ENCODE measurements at regions not wholly inside any gene's neighbourhood (a gene's known extent, or its start where the extent isn't known, plus 50 kb on each side); places are given as distances from the start of the nearest gene placed in this dataset.

DNA sequence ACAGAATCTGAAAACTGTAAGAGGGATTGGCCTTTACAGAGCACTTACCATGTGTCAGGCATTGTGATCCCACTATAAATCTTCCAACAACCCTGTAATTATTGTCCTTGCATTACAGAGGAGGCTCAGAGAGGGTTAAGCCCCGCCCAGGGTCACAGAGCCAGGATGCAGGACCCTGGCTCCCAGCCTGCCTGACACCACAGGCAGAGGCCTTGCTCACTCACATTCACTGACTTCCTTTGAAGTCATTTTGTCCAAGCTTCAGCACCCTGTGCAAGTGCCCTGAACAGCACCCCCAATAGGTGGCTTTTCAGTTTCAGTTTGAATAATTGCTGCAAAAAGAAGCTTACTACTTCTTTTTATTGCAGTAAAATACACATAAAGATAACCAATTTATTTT is 256.8 kb upstream of the NFIA start:
- FAIRE-seq (no peak), ATAC-seq (no peak), DNase-seq (no peak)
- intact Hi-C loops (cut with DNase I) = no loop called here
- no peaks in the 10 kb centered on the region for H3K27me3 ChIP-seq
- TF ChIP-seq, protein P1, sequence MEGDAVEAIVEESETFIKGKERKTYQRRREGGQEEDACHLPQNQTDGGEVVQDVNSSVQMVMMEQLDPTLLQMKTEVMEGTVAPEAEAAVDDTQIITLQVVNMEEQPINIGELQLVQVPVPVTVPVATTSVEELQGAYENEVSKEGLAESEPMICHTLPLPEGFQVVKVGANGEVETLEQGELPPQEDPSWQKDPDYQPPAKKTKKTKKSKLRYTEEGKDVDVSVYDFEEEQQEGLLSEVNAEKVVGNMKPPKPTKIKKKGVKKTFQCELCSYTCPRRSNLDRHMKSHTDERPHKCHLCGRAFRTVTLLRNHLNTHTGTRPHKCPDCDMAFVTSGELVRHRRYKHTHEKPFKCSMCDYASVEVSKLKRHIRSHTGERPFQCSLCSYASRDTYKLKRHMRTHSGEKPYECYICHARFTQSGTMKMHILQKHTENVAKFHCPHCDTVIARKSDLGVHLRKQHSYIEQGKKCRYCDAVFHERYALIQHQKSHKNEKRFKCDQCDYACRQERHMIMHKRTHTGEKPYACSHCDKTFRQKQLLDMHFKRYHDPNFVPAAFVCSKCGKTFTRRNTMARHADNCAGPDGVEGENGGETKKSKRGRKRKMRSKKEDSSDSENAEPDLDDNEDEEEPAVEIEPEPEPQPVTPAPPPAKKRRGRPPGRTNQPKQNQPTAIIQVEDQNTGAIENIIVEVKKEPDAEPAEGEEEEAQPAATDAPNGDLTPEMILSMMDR (IDR thresholded peaks at IDR 0.05) = no peak
- H3K4me3 ChIP-seq = no peak overlapping the region
- H3K36me3 ChIP-seq = no peaks in the 10 kb centered on the region
- no peak overlapping the region for H3K27ac ChIP-seq
- H3K4me1 ChIP-seq = no peaks in the 10 kb centered on the region
- WGBS, 2 donors = 92 to 100% methylated on average over 1 of the region's 1 CpG
- no peaks in the 10 kb centered on the region for H3K9me3 ChIP-seq

DNA sequence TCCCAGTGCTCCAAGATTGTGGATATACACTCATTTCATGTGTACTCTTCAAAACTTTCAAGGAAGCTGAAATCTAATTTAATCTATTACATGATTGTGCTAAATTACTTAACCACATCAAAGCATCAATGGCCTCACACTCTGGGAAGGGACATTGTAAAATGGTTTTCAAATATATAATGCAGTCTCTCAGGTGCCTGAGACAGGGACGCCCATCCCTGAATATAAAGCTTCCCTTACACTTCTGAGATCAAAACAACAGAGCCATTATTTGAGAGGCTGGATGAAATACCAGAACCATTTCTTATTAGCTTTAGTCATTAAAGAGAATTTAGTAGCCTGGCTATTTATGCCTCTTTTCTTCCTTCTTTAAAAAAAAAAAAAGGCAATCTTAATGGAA is 259.2 kb upstream of the NFIA start:
- FAIRE-seq = no peak
- DNase-seq = no peak
- Histone ChIP-seq H3K4me1 (no peaks in the 10 kb centered on the region), H3K27me3 (no peaks in the 10 kb centered on the region), H3K4me3 (no peak overlapping the region), H3K9me3 (no peaks in the 10 kb centered on the region), H3K36me3 (no peaks in the 10 kb centered on the region), H3K27ac (no peak overlapping the region)
- TF ChIP-seq, protein P1 (IDR thresholded peaks at IDR 0.05) = no peak
- no peak for ATAC-seq
- intact Hi-C loops (cut with DNase I) = no loop called here
- WGBS, 2 donors = 83 to 91% methylated on average over 1 of the region's 1 CpG

DNA sequence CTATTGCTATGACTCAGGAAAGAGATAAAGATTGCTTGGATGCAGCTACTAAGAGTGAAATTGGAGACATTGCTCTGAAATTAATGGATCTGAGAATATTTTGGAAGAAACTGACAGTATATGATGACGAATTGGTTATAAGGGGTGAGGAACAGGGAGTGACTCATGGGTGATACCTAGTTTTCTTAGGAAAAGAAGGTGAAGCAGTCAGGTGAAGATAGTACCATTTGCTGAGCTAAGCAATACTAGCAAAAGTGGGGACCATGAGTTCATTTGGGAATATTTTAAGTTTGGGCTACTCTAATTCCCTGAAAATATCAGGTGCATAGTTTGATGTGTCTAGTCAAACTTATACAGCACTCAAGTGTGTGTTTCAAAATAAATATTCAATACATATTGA is 260.1 kb upstream of the NFIA start:
- TF ChIP-seq, protein P1 (IDR thresholded peaks at IDR 0.05) = no peak
- DNase-seq (no peak), ATAC-seq (no peak), FAIRE-seq (no peak)
- Histone ChIP-seq H3K27ac (no peak overlapping the region), H3K36me3 (no peaks in the 10 kb centered on the region), H3K9me3 (no peaks in the 10 kb centered on the region), H3K4me3 (no peak overlapping the region), H3K4me1 (no peaks in the 10 kb centered on the region), H3K27me3 (no peaks in the 10 kb centered on the region)
- intact Hi-C loops (cut with DNase I) = no loop called here
- WGBS, 2 donors = 45 to 69% methylated on average over 1 of the region's 1 CpG

DNA sequence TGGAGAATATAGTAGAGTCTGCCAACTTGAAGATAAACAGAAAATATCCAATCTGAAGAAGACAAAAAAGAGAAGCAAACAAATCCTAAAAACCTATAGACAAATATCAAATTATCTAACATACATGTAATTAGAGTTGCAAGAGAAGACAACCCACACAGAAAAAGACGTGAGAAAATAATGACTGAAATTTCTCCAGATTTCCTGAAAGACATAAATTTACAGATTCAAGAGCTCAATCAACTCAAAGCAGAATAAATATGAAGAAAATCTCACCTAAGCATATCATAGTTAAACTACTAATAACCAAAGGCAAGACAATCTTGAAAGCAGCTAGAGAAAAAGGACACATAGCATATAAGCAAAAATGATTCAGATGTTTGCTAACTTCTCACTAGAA is 261.2 kb upstream of the NFIA start:
- 84% methylated on average over 1 of the region's 1 CpG for WGBS, 2 donors
- DNase-seq (no peak), ATAC-seq (no peak), FAIRE-seq (no peak)
- Histone ChIP-seq H3K36me3 (no peaks in the 10 kb centered on the region), H3K4me3 (no peak overlapping the region), H3K9me3 (no peaks in the 10 kb centered on the region), H3K27me3 (no peaks in the 10 kb centered on the region), H3K27ac (no peak overlapping the region), H3K4me1 (no peaks in the 10 kb centered on the region)
- intact Hi-C loops (cut with DNase I) = no loop called here
- TF ChIP-seq, protein P1 (IDR thresholded peaks at IDR 0.05) = no peak

DNA sequence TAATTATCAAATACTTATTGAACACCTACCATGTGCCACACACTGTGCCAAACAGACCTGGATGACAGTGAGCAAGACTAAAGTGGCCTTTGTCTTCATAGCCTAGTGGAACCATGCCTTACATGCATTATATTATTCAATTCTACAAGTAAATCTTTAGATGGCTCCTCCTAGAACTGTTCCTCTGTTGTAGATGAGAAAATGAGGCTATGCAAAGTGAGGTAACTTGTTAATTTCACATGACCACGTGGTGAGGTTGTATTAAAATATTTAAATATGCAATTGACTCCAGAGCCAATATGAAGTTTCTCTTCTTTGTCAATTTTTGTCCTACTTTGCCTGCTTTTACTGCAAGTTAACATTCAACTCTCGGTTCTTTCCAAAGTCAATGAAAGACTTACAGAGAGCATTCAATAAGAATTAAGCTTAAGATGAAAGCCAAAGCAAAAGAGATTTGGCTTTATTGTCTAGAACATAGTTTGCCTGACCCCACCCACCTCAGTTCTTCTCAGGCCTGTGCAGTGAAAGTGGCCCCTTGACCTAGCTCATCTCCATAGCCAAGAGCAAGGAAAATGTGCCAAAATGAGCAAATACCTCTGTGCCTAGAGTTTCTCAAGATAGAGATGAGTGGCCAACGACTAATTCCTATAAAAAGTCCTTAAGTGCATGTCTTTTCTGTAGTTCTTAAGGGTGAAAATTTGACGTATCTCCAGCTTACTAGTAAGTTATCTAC is 263.2 kb upstream of the NFIA start:
- no peaks in the 10 kb centered on the region for H3K9me3 ChIP-seq
- FAIRE-seq = no peak

More for the DNA sequence above, 263.2 kb upstream of the NFIA start:
- no peak overlapping the region for H3K27ac ChIP-seq
- H3K4me1 ChIP-seq = no peaks in the 10 kb centered on the region
- DNase-seq (no peak), ATAC-seq (no peak)
- no peaks in the 10 kb centered on the region for H3K36me3 ChIP-seq
- WGBS, 2 donors = 58 to 74% methylated on average over 4 of the region's 4 CpGs
- intact Hi-C loops (cut with DNase I) = no loop called here
- no peak overlapping the region for H3K4me3 ChIP-seq
- TF ChIP-seq, protein P1 (IDR thresholded peaks at IDR 0.05) = no peak
- H3K27me3 ChIP-seq = no peaks in the 10 kb centered on the region
